Hepatocyte (in vitro differentiated cells): ENCODE measurements at regions not wholly inside any gene's neighbourhood (a gene's known extent, or its start where the extent isn't known, plus 50 kb on each side); places are given as distances from the start of the nearest gene placed in this dataset.

Experiments
- CTCF ChIP-seq: fragments of 200-600 bp; sonication (generic); IDR thresholded peaks from 2 replicates; pipeline ENCODE4 v1.5.1; 2016; ENCODE audit warnings: antibody characterized with exemption, mild to moderate bottlenecking; ENCODE audit not compliant: poor library complexity
- EZH2 ChIP-seq: fragments of 200-600 bp; sonication (generic); IDR thresholded peaks from 2 replicates; pipeline ENCODE4 v1.6.1; 2016; ENCODE audit warnings: antibody characterized with exemption, mild to moderate bottlenecking, borderline replicate concordance
- EZH2phosphoT487 ChIP-seq: fragments of 200-600 bp; sonication (generic); IDR thresholded peaks from one replicate; pipeline ENCODE4 v1.6.1; 2018; ENCODE audit warnings: antibody characterized with exemption, mild to moderate bottlenecking, low read depth, moderate library complexity; ENCODE audit not compliant: unreplicated experiment, severe bottlenecking

GRCh38 chr12:19792028-19792427 lies 352.7 kb downstream of the AEBP2 start:
- no peak for TF ChIP-seq CTCF
- TF ChIP-seq EZH2 = no peak
- no peak for TF ChIP-seq EZH2phosphoT487
